ENCODE measurements at regions not wholly inside any gene's neighbourhood (a gene's known extent, or its start where the extent isn't known, plus 50 kb on each side); places are given as distances from the start of the nearest gene placed in this dataset.
A peak's percentile ranks its signal among the peaks of the same experiment; 100 is the strongest.

- peaks cover 16% of the 10 kb centered on the region for H3K4me1 ChIP-seq (ENCODE audit: control insufficient read depth, insufficient read depth, low read length)
- no peaks in the 10 kb centered on the region for H3K36me3 ChIP-seq (ENCODE audit: control insufficient read depth, insufficient read depth, low read length)
- WGBS (ENCODE audit: insufficient coverage, low lambda C conversion rate) = no CpG with 5 or more reads among the region's 13 CpGs
Measured at GRCh38 chr15:77540312-77541060, 92.2 kb downstream of the LINGO1 start.

GRCh38 chr15:77538793-77539497 lies 93.8 kb downstream of the LINGO1 start:
- 20% methylated on average over 1 of the region's 5 CpGs for WGBS (ENCODE audit: insufficient coverage, low lambda C conversion rate)
- no peak overlapping the region for H3K4me3 ChIP-seq (ENCODE audit: low read length)
- H3K4me1 ChIP-seq (ENCODE audit: control insufficient read depth, insufficient read depth, low read length) = peaks cover 21% of the 10 kb centered on the region
- H3K9me3 ChIP-seq (ENCODE audit: control insufficient read depth, low read depth, low read length) = no peaks in the 10 kb centered on the region
- H3K36me3 ChIP-seq (ENCODE audit: control insufficient read depth, insufficient read depth, low read length) = no peaks in the 10 kb centered on the region
- no peak overlapping the region for H3K27ac ChIP-seq (ENCODE audit: low read length)
- DNase-seq = no peak
- H3K27me3 ChIP-seq (ENCODE audit: control insufficient read depth, insufficient read depth, low read length) = no peaks in the 10 kb centered on the region

More at GRCh38 chr15:77540312-77541060, 92.2 kb downstream of the LINGO1 start:
- no peak for DNase-seq
- Histone ChIP-seq H3K27ac (ENCODE audit: low read length) (no peak overlapping the region), H3K4me3 (ENCODE audit: low read length) (no peak overlapping the region), H3K27me3 (ENCODE audit: control insufficient read depth, insufficient read depth, low read length) (no peaks in the 10 kb centered on the region), H3K9me3 (ENCODE audit: control insufficient read depth, low read depth, low read length) (no peaks in the 10 kb centered on the region)

GRCh38 chr15:77538027-77538451 lies 94.7 kb downstream of the LINGO1 start:
- Histone ChIP-seq H3K27ac (ENCODE audit: low read length) (no peak overlapping the region), H3K4me3 (ENCODE audit: low read length) (no peak overlapping the region), H3K36me3 (ENCODE audit: control insufficient read depth, insufficient read depth, low read length) (no peaks in the 10 kb centered on the region), H3K9me3 (ENCODE audit: control insufficient read depth, low read depth, low read length) (no peaks in the 10 kb centered on the region), H3K4me1 (ENCODE audit: control insufficient read depth, insufficient read depth, low read length) (peaks cover 17% of the 10 kb centered on the region), H3K27me3 (ENCODE audit: control insufficient read depth, insufficient read depth, low read length) (no peaks in the 10 kb centered on the region)
- whole genome bisulfite sequencing (ENCODE audit: insufficient coverage, low lambda C conversion rate) = no CpG with 5 or more reads among the region's 7 CpGs
- no peak for DNase-seq

- no CpG with 5 or more reads among the region's 1 CpG for WGBS (ENCODE audit: insufficient coverage, low lambda C conversion rate)
- Histone ChIP-seq H3K4me3 (ENCODE audit: low read length) (no peak overlapping the region), H3K36me3 (ENCODE audit: control insufficient read depth, insufficient read depth, low read length) (no peaks in the 10 kb centered on the region), H3K4me1 (ENCODE audit: control insufficient read depth, insufficient read depth, low read length) (peaks cover 13% of the 10 kb centered on the region), H3K9me3 (ENCODE audit: control insufficient read depth, low read depth, low read length) (no peaks in the 10 kb centered on the region), H3K27ac (ENCODE audit: low read length) (no peak overlapping the region), H3K27me3 (ENCODE audit: control insufficient read depth, insufficient read depth, low read length) (no peaks in the 10 kb centered on the region)
- no peak for DNase-seq
Measured at GRCh38 chr15:77537006-77537405, 95.7 kb downstream of the LINGO1 start.

GRCh38 chr15:77535845-77536244 lies 96.9 kb downstream of the LINGO1 start:
- H3K4me3 ChIP-seq (ENCODE audit: low read length) = no peak overlapping the region
- WGBS (ENCODE audit: insufficient coverage, low lambda C conversion rate) = no CpG with 5 or more reads among the region's 7 CpGs
- DNase-seq = peak in 1 of 2 donors; percentile 35
- no peaks in the 10 kb centered on the region for H3K36me3 ChIP-seq (ENCODE audit: control insufficient read depth, insufficient read depth, low read length)
- no peak overlapping the region for H3K27ac ChIP-seq (ENCODE audit: low read length)
- H3K9me3 ChIP-seq (ENCODE audit: control insufficient read depth, low read depth, low read length) = no peaks in the 10 kb centered on the region
- no peaks in the 10 kb centered on the region for H3K27me3 ChIP-seq (ENCODE audit: control insufficient read depth, insufficient read depth, low read length)
- peaks cover 7% of the 10 kb centered on the region for H3K4me1 ChIP-seq (ENCODE audit: control insufficient read depth, insufficient read depth, low read length)

Data from large intestine (tissue), 3 donors.